ENCODE measurements at regions not wholly inside any gene's neighbourhood (a gene's known extent, or its start where the extent isn't known, plus 50 kb on each side); places are given as distances from the start of the nearest gene placed in this dataset.

- no peak for TF ChIP-seq POLR2A (IDR thresholded peaks at IDR 0.05)
- no peak for TF ChIP-seq CTCF (IDR thresholded peaks at IDR 0.05)
Measured at GRCh38 chr2:180276733-180277132, 269.6 kb upstream of the CWC22 start.

Data from right lobe of liver (tissue), 4 donors.